NCI-H2107 treated with DMSO at 0.1 percent for 48 hours (cell line): ENCODE measurements at regions not wholly inside any gene's neighbourhood (a gene's known extent, or its start where the extent isn't known, plus 50 kb on each side); places are given as distances from the start of the nearest gene placed in this dataset.
"Not testable (repeated sequence)": the region's sequence is repeated elsewhere in the genome, so short reads cannot be mapped to it uniquely, and the experiment has no call there.

ENCODE experiments used
- DNase-seq: peaks from one replicate; lab custom pipeline; 2025; ENCODE audit not compliant: unreplicated experiment; lab: John Stamatoyannopoulos, UW

GRCh38 chr3:70519913-70520659 is 207.6 kb upstream of the MDFIC2 start:
- DNase-seq, result no peak

GRCh38 chr3:70519026-70519425 is 206.6 kb upstream of the MDFIC2 start:
- no peak for DNase-seq

GRCh38 chr3:70518356-70518755 is 205.9 kb upstream of the MDFIC2 start:
- DNase-seq, result no peak

- DNase-seq, result no peak
Measured at GRCh38 chr3:70517124-70517890, 204.9 kb upstream of the MDFIC2 start.

GRCh38 chr3:70516076-70516475 is 203.6 kb upstream of the MDFIC2 start:
- no peak for DNase-seq

- DNase-seq, result no peak
Measured at GRCh38 chr3:70507486-70507885, 195.0 kb upstream of the MDFIC2 start.

GRCh38 chr3:70506775-70507174 is 194.3 kb upstream of the MDFIC2 start:
- DNase-seq, result no peak

GRCh38 chr3:70501561-70501960 is 189.1 kb upstream of the MDFIC2 start:
- DNase-seq, result no peak

GRCh38 chr3:70488816-70489215 is 176.4 kb upstream of the MDFIC2 start:
- DNase-seq, result no peak

- no peak for DNase-seq
Measured at GRCh38 chr3:70488131-70488530, 175.7 kb upstream of the MDFIC2 start.

GRCh38 chr3:70486414-70487017 is 174.1 kb upstream of the MDFIC2 start:
- DNase-seq, result no peak

- no peak for DNase-seq
Measured at GRCh38 chr3:70476174-70476573, 163.7 kb upstream of the MDFIC2 start.

- no peak for DNase-seq
Measured at GRCh38 chr3:70471464-70472342, 159.3 kb upstream of the MDFIC2 start.

GRCh38 chr3:70466096-70466495 is 153.7 kb upstream of the MDFIC2 start:
- no peak for DNase-seq

- no peak for DNase-seq
Measured at GRCh38 chr3:70464876-70465275, 152.4 kb upstream of the MDFIC2 start.

GRCh38 chr3:70464465-70464864 is 152.0 kb upstream of the MDFIC2 start:
- no peak for DNase-seq

GRCh38 chr3:70450220-70450619 is 137.8 kb upstream of the MDFIC2 start:
- DNase-seq, result not testable (repeated sequence)

- not testable (repeated sequence) for DNase-seq
Measured at GRCh38 chr3:70435422-70435821, 123.0 kb upstream of the MDFIC2 start.

GRCh38 chr3:70433091-70433490 is 120.7 kb upstream of the MDFIC2 start:
- DNase-seq, result no peak

- DNase-seq, result no peak
Measured at GRCh38 chr3:70431911-70432310, 119.5 kb upstream of the MDFIC2 start.

- DNase-seq, result no peak
Measured at GRCh38 chr3:70426071-70426470, 113.6 kb upstream of the MDFIC2 start.
